Transverse colon (tissue), 4 donors: ENCODE measurements at regions not wholly inside any gene's neighbourhood (a gene's known extent, or its start where the extent isn't known, plus 50 kb on each side); places are given as distances from the start of the nearest gene placed in this dataset.

Experiments used
- DNase-seq: peaks from one replicate; pipeline ENCODE4 v3.0.0-alpha.2; 2019
- H3K27ac ChIP-seq, 4 donors: fragments of 200-600 bp; sonication (generic); 2 replicates each; pipeline ENCODE4 v1.5.1; 2016 to 2018; ENCODE audit warnings: inconsistent platforms in 4 of 4
- H3K27me3 ChIP-seq: fragments of 200-600 bp; sonication (generic); 2 replicates; pipeline ENCODE4 v1.5.1; 2017; ENCODE audit warnings: inconsistent platforms
- H3K36me3 ChIP-seq, 4 donors: fragments of 200-600 bp; sonication (generic); 2 replicates each; pipeline ENCODE4 v1.5.1; 2017 to 2019; ENCODE audit warnings: inconsistent platforms in 4 of 4
- H3K4me1 ChIP-seq, 4 donors: fragments of 200-600 bp; sonication (generic); 2 replicates each; pipeline ENCODE4 v1.5.1; 2017 to 2020; ENCODE audit warnings: inconsistent platforms in 4 of 4
- H3K4me3 ChIP-seq, 4 donors: fragments of 200-600 bp; sonication (generic); 1 replicate in 1 of 4; 2 replicates in 3 of 4; pipeline versions ENCODE4 v1.5.1 to v1.6.1; 2017 to 2019; ENCODE audit warnings: inconsistent platforms in 4 of 4
- H3K9me3 ChIP-seq, 2 donors: fragments of 200-600 bp; sonication (generic); 2 replicates each; pipeline ENCODE4 v1.5.1; 2017 to 2019; ENCODE audit warnings: inconsistent platforms in 2 of 2
- EP300 ChIP-seq: sonication (generic); formaldehyde crosslinking; IDR thresholded peaks from one replicate; pipeline ENCODE4 v1.6.1; 2017; ENCODE audit warnings: antibody characterized with exemption, low read depth
- POLR2A ChIP-seq: fragments of 450-650 bp; IDR thresholded peaks from one replicate; pipeline ENCODE4 v1.6.1; 2016; ENCODE audit warnings: antibody characterized with exemption, mild to moderate bottlenecking, moderate library complexity
- POLR2AphosphoS5 ChIP-seq, 3 donors: sonication (generic); formaldehyde crosslinking; IDR thresholded peaks; one replicate each; pipeline ENCODE4 v1.6.1; 2016; ENCODE audit warnings: antibody characterized with exemption in 3 of 3
- WGBS, 2 donors: methylation state at CpG; one replicate each; pipeline ENCODE4 v1.1.5; 2018; ENCODE audit warnings: low coverage in 1 of 2; 5-methylcytosine and 5-hydroxymethylcytosine counted together
- in situ Hi-C, 4 donors: fragments of 200-750 bp; cut with MboI; loops; one replicate each; pipeline versions ENCODE4 v1.15.0 to v1.15.1; 2017; ENCODE audit warnings: low sequenced_read_pairs in 3 of 4, low pct_ligation_motif_present in 1 of 4, low pct_unique_long_range_greater_than_20kb in 1 of 4
- intact Hi-C: fragments of 100-400 bp; cut with DNase I; formaldehyde crosslinking; loops from one replicate; pipeline ENCODE4 v1.15.1; 2023; ENCODE audit warnings: low total_unique reads
- TF ChIP-seq, protein P1 (sequence below), 5 experiments: fragments of 200-600 bp in 3 of 5; fragments of 450-650 bp in 2 of 5; sonication (generic) in 3 of 5; IDR thresholded peaks; 1 replicate in 2 of 5; 2 replicates in 3 of 5; pipeline ENCODE4 v1.5.1; 2016 to 2017; ENCODE audit warnings: antibody characterized with exemption in 5 of 5, inconsistent platforms in 3 of 5, mild to moderate bottlenecking in 2 of 5, moderate library complexity in 1 of 5

DNA sequence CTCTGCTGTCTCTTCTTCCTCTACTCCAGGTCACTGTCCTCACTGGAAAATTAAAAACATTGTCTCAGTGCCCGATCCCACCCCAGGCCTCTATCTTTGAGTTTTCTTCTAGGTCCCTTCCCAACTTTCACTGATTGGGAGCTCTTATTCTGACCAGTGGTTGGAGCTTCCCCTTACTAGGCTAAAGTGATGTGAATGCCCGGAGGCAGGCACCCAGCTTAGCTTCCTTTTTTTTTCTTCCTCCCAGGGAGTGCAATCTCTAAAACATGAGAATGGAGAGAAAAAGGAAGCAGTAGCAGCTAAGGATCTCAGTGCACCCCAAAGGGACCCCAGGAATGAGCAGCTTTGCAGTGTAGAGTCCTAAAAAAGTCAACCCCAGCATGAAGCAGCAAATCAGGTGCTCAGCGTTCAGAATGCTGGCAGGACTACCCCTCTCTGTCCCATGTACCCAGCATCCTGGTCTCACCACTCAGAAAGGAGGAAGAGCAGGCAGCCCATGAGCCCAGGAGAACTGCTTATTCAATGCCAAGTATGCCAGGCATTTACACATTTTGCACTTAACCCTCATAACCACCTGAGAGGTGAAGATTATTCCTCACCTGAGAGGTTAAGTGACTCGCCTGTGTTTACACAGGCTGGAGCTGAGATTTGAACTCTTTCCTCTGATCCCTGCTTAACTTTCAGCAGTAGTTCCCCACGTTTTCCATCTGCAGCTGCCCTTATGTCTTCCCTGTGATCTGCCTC is 146.2 kb upstream of the PWP1 start:
- intact Hi-C loops (no loop called here), in situ Hi-C loops (no loop called here)
- Histone ChIP-seq H3K27ac (no peak overlapping the region), H3K9me3 (no peaks in the 10 kb centered on the region), H3K4me1 (no peaks in the 10 kb centered on the region), H3K36me3 (no peaks in the 10 kb centered on the region), H3K27me3 (no peaks in the 10 kb centered on the region), H3K4me3 (no peak overlapping the region)
- WGBS, 2 donors = 77 to 83% methylated on average over 3 to 5 of the region's 5 CpGs
- no peak for DNase-seq
- TF ChIP-seq EP300 = no peak
- no peak for TF ChIP-seq POLR2AphosphoS5 (IDR thresholded peaks at IDR 0.05)
- TF ChIP-seq POLR2A = no peak
- TF ChIP-seq, protein P1, sequence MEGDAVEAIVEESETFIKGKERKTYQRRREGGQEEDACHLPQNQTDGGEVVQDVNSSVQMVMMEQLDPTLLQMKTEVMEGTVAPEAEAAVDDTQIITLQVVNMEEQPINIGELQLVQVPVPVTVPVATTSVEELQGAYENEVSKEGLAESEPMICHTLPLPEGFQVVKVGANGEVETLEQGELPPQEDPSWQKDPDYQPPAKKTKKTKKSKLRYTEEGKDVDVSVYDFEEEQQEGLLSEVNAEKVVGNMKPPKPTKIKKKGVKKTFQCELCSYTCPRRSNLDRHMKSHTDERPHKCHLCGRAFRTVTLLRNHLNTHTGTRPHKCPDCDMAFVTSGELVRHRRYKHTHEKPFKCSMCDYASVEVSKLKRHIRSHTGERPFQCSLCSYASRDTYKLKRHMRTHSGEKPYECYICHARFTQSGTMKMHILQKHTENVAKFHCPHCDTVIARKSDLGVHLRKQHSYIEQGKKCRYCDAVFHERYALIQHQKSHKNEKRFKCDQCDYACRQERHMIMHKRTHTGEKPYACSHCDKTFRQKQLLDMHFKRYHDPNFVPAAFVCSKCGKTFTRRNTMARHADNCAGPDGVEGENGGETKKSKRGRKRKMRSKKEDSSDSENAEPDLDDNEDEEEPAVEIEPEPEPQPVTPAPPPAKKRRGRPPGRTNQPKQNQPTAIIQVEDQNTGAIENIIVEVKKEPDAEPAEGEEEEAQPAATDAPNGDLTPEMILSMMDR (IDR thresholded peaks at IDR 0.05) = no peak

DNA sequence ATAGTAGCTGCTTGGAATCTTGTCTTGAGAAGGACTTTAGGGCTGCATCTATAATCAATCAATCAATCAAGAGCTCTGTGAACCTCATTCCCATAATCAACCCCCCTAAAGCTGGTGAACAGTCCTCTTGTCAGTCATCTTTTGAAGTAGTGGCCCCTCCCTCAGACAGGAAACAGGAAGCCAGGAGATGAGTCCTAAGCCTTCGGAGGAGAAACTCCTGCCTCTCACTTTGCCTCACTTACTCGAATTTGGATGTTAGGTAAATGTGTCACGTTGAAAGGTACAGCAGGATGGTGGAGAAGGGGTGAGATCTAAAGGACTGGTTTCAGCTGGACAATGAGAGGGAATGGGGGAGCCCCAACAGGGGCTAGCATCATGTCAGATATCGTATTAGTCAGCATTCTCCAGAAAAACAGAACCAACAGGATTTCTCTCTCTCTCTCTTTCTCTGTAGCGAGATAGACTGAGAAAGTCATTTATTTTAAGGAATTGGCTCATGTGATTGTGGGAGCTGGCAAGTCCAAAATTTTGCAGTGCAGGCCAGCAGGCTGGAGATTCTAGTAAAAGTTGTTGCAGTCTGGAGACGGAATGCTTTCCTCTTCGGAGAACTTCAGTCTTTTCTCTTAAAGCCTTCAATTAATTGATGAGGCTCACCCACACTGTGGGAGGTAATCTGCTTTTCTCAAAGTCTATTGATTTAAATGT is 144.4 kb upstream of the PWP1 start:
- TF ChIP-seq EP300 (no peak), POLR2A (no peak)
- TF ChIP-seq, protein P1 (IDR thresholded peaks at IDR 0.05) = no peak

DNA sequence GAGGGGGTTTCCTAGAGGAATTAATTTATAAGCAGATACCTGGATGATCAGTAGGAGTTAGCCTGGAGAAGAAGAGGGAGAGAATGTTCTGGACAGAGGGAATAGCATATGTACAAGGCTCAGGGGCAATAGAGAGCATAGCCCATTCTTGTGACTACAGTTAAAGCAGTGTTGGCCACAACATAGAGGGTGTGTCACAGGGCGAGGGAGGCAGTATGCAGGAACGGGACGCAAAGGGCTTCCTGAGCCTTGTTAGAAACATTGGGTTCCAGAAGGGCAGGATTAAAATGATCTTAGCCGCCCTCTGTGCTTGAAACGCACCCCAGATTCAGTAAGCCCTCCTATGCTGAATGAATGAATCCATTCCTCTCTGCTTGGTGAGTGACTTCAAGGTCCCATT is 142.2 kb upstream of the PWP1 start:
- intact Hi-C loops = no loop called here
- TF ChIP-seq, protein P1 (IDR thresholded peaks at IDR 0.05) = no peak
- no peak for TF ChIP-seq POLR2AphosphoS5 (IDR thresholded peaks at IDR 0.05)
- TF ChIP-seq EP300 = no peak
- no peak for TF ChIP-seq POLR2A

More for the DNA sequence above, 144.4 kb upstream of the PWP1 start:
- Histone ChIP-seq H3K27ac (no peak overlapping the region), H3K9me3 (no peaks in the 10 kb centered on the region), H3K36me3 (no peaks in the 10 kb centered on the region), H3K4me1 (no peaks in the 10 kb centered on the region), H3K4me3 (no peak overlapping the region), H3K27me3 (no peaks in the 10 kb centered on the region)
- intact Hi-C loops (no loop called here), in situ Hi-C loops (no loop called here)
- 81 to 91% methylated on average over 6 to 7 of the region's 7 CpGs for WGBS, 2 donors
- DNase-seq = no peak

DNA sequence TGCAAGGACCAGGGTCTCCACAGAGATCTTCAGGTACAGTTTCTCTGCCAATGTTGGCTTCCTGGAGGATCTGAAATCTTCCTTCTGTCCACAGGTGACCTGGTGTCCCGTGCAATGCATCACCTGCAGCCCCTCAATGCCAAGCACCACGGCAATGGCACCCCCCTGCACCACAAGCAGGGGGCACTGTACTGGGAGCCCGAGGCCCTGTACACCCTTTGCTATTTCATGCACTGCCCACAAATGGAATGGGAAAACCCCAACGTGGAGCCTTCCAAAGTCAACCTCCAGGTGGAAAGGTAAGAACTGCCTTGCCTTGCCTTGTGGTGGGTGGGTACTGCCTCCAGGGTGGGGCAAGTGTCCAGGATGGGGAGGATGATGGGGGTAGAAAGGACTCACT is 141.8 kb upstream of the PWP1 start:
- Histone ChIP-seq H3K4me3 (no peak overlapping the region), H3K9me3 (no peaks in the 10 kb centered on the region), H3K27ac (no peak overlapping the region), H3K4me1 (no peaks in the 10 kb centered on the region), H3K36me3 (no peaks in the 10 kb centered on the region), H3K27me3 (no peaks in the 10 kb centered on the region)
- no peak for DNase-seq
- intact Hi-C loops = no loop called here
- 90% methylated on average over 4 of the region's 4 CpGs; no CpG with 5 or more reads in 1 of the 2 donors for WGBS, 2 donors
- TF ChIP-seq POLR2A (no peak), POLR2AphosphoS5 (IDR thresholded peaks at IDR 0.05) (no peak), EP300 (no peak)
- TF ChIP-seq, protein P1 (IDR thresholded peaks at IDR 0.05) = no peak
- in situ Hi-C loops = no loop called here

More for the DNA sequence above, 142.2 kb upstream of the PWP1 start:
- WGBS, 2 donors = 35 to 74% methylated on average over 3 to 5 of the region's 5 CpGs
- Histone ChIP-seq H3K4me3 (no peak overlapping the region), H3K27ac (no peak overlapping the region), H3K36me3 (no peaks in the 10 kb centered on the region), H3K4me1 (no peaks in the 10 kb centered on the region), H3K9me3 (no peaks in the 10 kb centered on the region), H3K27me3 (no peaks in the 10 kb centered on the region)
- DNase-seq = no peak
- in situ Hi-C loops = no loop called here
